ENCODE measurements at regions not wholly inside any gene's neighbourhood (a gene's known extent, or its start where the extent isn't known, plus 50 kb on each side); places are given as distances from the start of the nearest gene placed in this dataset.

DNA sequence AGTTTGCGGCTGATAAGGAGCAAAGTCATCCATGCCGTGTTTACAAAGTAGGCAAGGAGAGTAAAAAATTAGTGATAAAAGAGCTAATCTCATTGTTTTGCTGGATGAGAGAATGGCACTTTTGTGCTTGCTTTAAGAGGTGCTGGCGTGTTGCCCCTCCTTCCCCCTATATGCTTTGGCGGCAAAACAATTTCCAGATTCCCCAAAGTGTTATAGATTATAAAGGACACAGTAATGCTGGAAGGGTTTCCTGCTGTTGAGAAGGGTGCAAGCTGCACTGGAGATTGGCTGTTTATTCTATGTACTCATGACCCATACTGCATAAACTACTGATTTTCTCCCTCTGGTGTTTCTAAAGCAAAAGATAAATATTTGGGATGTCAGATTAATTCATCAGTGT, 338.9 kb upstream of the MAP3K7 start:
- DNase-seq, result no peak

GRCh38 chr6:90922325-90922724, 335.5 kb upstream of the MAP3K7 start:
- no peak for DNase-seq

GRCh38 chr6:90918361-90918760, 331.5 kb upstream of the MAP3K7 start:
- no peak for DNase-seq

- no peak for DNase-seq
These were observed 330.5 kb upstream of the MAP3K7 start for GRCh38 chr6:90917376-90917775.

GRCh38 chr6:90916968-90917367, 330.1 kb upstream of the MAP3K7 start:
- no peak for DNase-seq

DNA sequence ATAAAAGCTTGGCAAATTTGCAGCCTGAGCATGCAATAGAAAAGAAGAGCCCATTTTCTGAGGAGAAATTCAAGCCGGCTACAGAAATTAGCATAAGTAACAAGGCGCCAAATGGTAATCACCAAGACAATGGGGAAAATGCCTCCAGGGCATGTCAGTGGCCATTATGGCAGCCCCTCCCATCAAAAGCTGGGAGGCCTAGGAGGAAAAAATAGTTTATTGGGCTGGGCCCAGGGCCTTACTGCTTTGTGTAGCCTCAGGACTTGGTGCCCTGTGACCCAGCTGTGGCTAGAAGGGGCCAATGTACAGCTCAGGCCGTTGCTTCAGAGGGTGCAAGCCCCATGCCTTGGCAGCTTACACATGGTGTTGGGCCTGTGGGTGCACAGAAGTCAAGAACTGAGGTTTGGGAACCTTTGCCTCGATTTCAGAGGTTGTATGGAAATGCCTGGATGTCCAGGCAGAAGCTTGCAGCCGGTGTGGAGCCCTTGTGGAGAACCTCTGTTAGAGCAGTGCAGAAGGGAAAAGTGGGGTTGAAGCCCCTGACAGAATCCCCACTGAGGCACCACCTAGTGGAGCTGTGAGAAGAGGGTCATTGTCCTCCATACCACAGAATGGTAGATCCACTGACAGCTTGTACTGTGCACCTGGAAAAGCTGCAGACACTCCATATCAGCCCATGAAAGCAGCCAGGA, 328.5 kb upstream of the MAP3K7 start:
- DNase-seq, result no peak

- no peak for DNase-seq
These were observed 327.4 kb upstream of the MAP3K7 start for GRCh38 chr6:90914312-90914711.

GRCh38 chr6:90913266-90913960, 326.5 kb upstream of the MAP3K7 start:
- no peak for DNase-seq

DNA sequence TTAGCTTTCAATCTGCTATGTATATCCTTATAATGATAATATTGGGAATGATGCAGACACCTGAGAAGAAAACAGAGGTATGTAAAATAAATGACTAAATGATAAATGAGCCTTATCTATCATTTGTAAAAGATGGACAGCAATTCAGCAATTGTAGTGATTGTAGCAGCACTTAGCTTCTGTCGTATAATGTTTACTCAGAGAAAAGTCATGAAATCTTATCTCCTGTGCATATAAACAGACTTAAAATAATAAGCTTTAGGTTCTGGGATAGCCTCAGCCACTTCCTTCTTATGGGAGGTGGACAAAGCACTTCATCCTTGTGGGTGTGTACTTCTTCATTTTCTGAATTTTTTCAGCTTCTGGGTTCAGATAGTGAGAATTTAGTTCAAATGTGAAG, 324.8 kb upstream of the MAP3K7 start:
- DNase-seq, result no peak

DNA sequence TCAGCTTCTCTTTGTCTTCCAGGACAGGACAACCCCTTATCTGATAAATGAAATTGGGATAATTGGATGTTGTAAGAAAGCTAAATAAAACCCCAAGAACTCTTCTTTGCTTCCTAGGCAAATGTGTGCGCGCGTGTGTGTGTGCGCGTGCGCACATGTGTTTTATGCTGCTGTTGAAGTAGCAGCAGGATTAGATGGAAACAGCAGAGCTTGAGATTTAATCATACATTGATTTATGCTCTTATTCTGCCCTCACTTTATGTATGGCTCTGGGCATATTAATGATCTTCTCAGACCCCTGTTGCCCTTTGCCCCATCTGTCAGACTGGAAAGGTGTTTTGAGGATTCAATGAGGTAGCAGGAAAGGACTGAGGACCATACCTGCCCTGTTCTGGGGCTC, 324.0 kb upstream of the MAP3K7 start:
- no peak for DNase-seq

DNA sequence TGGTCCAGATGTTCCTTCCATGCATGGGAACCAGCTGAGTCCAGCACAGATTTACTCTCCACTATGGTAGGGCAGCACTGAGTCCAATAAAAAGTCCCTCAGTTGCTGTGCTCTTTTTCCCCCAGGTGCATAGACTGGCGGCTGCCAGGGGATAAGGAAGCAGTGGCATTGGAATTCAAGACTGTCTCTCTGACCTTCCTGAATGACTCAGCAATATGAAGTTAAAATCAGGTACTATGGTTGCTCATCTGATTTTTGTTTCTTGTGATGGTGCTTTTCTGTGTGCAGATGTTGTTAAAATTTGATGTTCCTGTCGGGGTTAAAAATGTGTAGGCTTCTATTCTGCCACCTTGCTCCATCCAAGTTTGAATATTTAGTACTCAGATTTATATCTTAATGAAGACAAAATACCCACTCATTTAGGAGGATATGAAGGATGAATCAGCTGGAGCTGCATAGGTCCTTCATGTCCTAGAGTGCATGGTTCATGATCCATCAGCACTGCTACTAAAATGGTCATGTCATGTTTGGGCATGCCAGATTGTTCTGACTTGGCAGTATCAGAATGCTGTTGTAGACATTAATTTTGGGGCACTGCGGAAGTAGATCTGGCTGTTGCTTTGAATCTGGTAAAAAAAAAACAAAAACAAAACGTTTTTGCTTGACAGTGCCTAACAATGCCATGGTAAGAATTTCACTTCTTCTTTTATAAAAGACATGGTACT, 321.2 kb upstream of the MAP3K7 start:
- no peak for DNase-seq

DNA sequence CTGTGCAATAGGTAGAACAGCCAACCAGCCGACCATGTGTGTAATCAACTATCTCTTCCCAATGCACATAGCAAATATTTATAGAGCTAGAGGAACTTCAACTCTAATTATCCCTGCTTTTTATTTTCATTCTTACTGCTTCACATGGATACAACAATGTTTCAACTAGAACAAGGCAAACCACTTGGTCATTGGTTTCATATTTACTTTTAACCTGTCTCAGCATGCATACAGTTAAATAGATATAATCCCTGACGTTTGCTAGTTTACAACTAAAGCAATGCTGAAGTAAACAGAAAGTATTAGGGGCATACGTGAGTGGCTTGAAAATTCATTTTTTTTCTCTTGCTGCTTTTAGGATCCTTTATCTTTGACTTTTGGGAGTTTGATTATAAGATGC, 318.5 kb upstream of the MAP3K7 start:
- DNase-seq, result no peak

- no peak for DNase-seq
These were observed 313.2 kb upstream of the MAP3K7 start for GRCh38 chr6:90900034-90900433.

DNA sequence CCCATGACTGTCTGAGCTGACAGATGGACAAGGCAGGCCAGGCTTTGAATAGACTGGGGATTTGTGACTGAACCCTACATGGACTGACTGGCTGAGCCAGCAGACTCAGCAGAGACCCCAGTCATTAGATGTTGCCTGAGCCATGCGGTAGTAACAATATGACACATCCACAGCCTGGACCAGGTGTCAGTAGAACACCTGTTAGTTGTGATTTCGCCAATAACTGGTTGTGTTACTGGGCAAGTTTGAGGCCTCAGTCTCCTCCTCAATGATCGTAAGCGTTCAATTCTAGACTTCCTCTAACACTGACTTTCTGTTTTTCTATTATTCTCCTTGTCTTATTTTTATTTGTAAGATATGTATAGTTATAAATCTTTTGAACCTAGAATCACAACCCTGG, 311.9 kb upstream of the MAP3K7 start:
- no peak for DNase-seq

DNA sequence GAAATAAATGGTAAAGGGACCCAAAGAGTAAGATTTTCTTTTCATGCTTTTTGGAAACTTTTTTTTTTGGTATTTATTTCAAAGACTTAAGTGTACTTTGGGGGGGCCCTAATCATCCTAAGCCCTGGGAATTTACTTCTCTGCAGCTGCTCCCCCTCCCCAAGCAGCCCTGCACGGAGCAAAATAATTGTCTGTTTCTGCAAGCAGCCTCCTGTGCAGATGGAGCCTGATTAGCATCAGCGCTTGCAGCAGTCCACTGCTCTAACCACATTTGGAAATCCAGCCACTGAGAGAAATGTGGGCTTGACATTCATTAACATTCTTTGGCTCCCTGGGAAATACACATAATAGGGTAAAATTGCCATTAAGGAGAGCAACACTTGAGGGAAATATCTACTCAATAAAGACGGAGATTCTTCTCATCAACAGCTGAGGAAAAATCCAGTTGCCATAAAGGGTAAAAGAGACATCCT, 309.2 kb upstream of the MAP3K7 start:
- no peak for DNase-seq

DNA sequence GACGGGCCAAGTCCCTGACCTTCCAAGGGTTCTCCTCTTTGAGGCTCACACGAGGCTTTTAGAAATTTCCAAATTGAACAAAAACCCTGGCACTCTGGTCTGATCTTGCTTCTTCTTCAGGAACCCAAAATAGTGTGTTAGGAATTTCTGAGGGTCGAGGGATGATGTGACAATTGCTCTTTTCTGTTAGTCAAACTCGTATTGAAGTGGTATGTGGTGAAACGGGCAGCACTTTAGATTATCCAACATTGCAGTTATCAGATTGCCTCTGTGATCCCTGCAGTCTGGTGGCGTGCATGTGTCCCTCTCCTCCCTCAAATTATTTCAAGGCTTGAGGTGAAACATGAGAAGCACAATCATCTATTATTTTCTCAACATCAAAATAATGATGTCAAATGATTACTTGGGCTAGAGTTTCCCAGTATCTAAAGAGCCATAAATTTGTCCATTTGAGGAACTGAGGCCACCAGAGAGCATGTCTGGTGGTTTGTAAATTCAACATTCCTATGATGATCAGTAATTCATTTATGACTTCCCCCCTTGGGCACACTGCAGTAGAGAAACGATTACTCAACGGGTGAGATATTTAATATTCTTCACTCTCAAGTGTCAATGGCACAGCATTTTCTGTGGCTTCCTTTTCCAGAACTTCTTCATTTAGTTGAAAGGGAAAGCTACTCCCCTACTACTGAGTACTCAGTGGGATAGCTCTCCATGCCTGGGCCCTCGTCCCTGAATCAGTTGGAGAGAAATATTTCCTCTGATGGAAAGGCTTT, 308.6 kb upstream of the MAP3K7 start:
- no peak for DNase-seq

DNA sequence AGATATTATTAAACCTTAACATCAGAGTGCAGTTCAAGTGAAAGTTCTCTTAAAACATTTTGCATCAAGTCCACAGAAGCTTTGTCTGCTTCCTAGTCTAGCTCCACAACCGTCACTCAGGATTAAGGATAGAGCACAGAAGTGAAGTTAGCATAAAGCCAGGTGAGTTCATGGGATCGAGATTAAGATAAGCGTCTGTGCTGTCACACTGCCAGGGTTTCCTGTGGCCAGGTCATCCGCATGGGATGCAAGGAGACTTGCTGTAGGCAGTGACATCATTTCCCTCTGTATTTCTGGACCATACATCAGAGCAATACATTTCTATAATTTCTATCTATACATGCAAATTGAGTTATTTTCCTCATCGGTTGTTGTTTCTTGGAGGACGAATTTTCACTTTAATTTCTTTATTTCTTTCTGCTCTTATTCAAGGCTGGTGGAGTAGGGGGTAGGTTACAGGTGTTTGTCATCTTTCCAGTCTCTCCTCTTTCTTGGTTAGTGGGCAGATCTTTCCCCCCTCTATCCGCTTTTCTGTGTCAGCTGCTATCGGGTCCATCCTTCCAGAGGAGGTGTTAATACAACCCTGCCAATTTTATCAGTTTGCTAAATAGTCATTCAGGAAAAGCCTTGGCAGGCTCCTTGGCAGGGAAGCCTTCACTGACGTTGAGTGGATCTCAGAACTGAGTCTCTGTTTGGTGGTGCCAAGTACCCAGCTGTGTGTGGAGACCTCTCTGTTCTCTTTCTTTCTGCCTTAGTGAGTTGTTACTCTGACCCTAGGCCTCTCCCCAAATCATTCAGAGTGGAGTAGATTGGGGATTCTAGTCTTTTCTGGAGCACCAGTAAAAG, 307.6 kb upstream of the MAP3K7 start:
- DNase-seq, result no peak

GRCh38 chr6:90893400-90893799, 306.5 kb upstream of the MAP3K7 start:
- DNase-seq, result no peak

GRCh38 chr6:90892271-90892670, 305.4 kb upstream of the MAP3K7 start:
- DNase-seq, result no peak

GRCh38 chr6:90891355-90891754, 304.5 kb upstream of the MAP3K7 start:
- no peak for DNase-seq

DNA sequence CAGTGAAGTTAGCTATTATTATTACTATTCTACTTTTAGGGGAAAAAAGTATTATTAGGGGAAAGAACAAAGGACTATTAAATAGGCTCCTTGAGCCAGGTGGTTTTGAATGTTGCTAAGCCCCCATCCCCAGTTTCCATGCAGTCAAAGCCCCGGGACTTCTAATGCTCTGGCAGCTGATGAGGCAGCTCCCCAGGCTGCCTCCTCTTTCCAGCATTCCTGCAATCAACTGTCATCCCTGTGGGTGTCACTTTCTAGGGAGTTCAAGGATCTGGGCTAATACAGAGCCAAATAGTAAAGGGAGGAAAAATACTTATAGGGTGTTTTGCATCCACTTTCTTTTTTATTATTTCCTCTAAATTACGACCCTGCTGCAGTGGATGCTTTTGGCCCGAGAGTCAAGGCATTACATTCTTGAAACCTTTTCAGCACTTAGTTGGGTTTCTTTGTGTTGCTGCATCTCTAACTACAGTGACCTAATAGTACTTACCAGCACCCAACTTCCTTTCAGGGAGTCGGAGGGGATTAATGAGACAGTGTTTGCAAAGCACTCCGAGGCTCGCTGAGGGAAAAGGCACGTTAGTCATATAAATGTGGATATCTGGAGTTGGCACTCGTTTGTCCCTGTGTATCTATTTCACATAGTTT, 303.9 kb upstream of the MAP3K7 start:
- DNase-seq, result no peak

GRCh38 chr6:90887764-90888163, 300.9 kb upstream of the MAP3K7 start:
- DNase-seq, result no peak
